Gastroesophageal sphincter (tissue), 4 donors: ENCODE measurements at regions not wholly inside any gene's neighbourhood (a gene's known extent, or its start where the extent isn't known, plus 50 kb on each side); places are given as distances from the start of the nearest gene placed in this dataset.

Experiments
- ATAC-seq: fragments of 150-250 bp; one replicate; pipeline ENCODE4 v1.9.1; 2016; ENCODE audit warnings: mild to moderate bottlenecking, moderate library complexity
- H3K27ac ChIP-seq, 4 donors: fragments of 200-600 bp; sonication (generic) in 3 of 4; 1 replicate in 3 of 4; 2 replicates in 1 of 4; pipeline ENCODE4 v1.5.1; 2016 to 2019
- H3K27me3 ChIP-seq: fragments of 200-600 bp; sonication (generic); one replicate; pipeline ENCODE4 v1.5.1; 2019
- H3K36me3 ChIP-seq, 2 donors: fragments of 200-600 bp; sonication (generic); one replicate each; pipeline ENCODE4 v1.5.1; 2019; ENCODE audit warnings: control low read depth in 1 of 2
- H3K4me1 ChIP-seq, 3 donors: fragments of 200-600 bp; sonication (generic); 1 replicate in 2 of 3; 2 replicates in 1 of 3; pipeline ENCODE4 v1.5.1; 2016 to 2019; ENCODE audit warnings: control low read depth in 2 of 3
- H3K4me3 ChIP-seq, 2 donors: fragments of 200-600 bp; sonication (generic); one replicate each; pipeline ENCODE4 v1.5.1; 2019; ENCODE audit warnings: mild to moderate bottlenecking in 1 of 2, moderate library complexity in 1 of 2
- H3K9me3 ChIP-seq, 3 donors: fragments of 200-600 bp; sonication (generic); one replicate each; pipeline ENCODE4 v1.5.1; 2017 to 2019; ENCODE audit warnings: control low read depth in 2 of 3
- EP300 ChIP-seq: sonication (generic); formaldehyde crosslinking; IDR thresholded peaks from one replicate; pipeline ENCODE4 v1.6.1; 2017; ENCODE audit warnings: antibody characterized with exemption, mild to moderate bottlenecking
- POLR2A ChIP-seq, 2 donors: fragments of 450-650 bp; IDR thresholded peaks; one replicate each; pipeline ENCODE4 v1.6.1; 2017; ENCODE audit warnings: antibody characterized with exemption in 2 of 2, mild to moderate bottlenecking in 2 of 2, moderate library complexity in 1 of 2
- POLR2AphosphoS5 ChIP-seq: sonication (generic); formaldehyde crosslinking; IDR thresholded peaks from one replicate; pipeline ENCODE4 v1.6.1; 2017; ENCODE audit warnings: antibody characterized with exemption
- WGBS, 2 donors: methylation state at CpG; one replicate each; pipeline ENCODE4 v1.1.5; 2018; ENCODE audit warnings: low coverage in 1 of 2; 5-methylcytosine and 5-hydroxymethylcytosine counted together
- TF ChIP-seq, protein P1 (sequence below), 4 experiments: fragments of 200-600 bp in 2 of 4; fragments of 450-650 bp in 2 of 4; sonication (generic) in 1 of 4; IDR thresholded peaks; one replicate each; pipeline ENCODE4 v1.5.1; 2017 to 2019; ENCODE audit warnings: antibody characterized with exemption in 4 of 4, mild to moderate bottlenecking in 2 of 4, moderate library complexity in 2 of 4

DNA sequence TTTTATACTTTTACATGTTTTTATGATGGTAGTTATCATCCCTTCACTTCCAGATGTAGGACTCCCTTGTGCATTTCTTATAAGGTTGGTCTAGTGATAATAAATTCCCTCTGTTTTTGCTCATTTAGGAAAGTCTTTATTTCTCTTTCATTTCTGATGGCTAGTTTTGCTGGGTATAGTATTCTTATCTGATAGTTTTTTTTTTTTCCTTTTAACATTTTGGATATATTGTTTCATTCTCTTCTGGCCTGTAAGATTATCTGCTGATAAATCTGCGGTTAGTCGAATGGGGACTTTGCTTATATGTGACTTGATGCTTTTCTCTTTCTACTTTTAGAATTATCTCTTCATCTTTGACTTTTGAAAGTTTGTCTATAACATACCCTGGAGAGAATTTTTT lies 153.1 kb upstream of the MPHOSPH6 start:
- H3K27me3 ChIP-seq, result no peaks in the 10 kb centered on the region

DNA sequence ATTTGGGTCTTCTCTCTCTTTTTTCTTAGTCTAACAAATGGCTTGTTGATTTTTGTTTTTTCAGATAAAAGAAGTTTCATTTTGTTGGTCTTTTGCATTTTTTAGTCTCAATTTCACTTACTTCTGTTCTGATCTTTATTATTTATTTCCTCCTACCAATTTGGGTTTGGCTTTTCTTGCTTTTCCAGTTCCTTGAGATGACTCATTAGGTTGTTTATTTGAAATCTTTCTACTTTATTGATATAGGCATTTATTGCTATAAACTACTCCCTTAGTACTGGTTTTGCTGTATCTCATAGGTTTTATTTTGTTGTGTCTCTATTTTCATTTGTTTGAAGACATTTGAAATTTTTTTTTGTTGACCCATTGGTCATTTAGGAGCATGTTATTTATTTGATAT lies 152.2 kb upstream of the MPHOSPH6 start:
- H3K27me3 ChIP-seq, result no peaks in the 10 kb centered on the region
- H3K4me1 ChIP-seq, result peaks cover 0 to 6% (median 0%) of the 10 kb centered on the region in 3 donors
- H3K9me3 ChIP-seq, result peaks cover 0 to 16% (median 1%) of the 10 kb centered on the region in 3 donors
- TF ChIP-seq POLR2AphosphoS5 (no peak), POLR2A (IDR thresholded peaks at IDR 0.05) (no peak), EP300 (no peak)
- TF ChIP-seq, protein P1, sequence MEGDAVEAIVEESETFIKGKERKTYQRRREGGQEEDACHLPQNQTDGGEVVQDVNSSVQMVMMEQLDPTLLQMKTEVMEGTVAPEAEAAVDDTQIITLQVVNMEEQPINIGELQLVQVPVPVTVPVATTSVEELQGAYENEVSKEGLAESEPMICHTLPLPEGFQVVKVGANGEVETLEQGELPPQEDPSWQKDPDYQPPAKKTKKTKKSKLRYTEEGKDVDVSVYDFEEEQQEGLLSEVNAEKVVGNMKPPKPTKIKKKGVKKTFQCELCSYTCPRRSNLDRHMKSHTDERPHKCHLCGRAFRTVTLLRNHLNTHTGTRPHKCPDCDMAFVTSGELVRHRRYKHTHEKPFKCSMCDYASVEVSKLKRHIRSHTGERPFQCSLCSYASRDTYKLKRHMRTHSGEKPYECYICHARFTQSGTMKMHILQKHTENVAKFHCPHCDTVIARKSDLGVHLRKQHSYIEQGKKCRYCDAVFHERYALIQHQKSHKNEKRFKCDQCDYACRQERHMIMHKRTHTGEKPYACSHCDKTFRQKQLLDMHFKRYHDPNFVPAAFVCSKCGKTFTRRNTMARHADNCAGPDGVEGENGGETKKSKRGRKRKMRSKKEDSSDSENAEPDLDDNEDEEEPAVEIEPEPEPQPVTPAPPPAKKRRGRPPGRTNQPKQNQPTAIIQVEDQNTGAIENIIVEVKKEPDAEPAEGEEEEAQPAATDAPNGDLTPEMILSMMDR (IDR thresholded peaks at IDR 0.05), result no peak
- H3K27ac ChIP-seq, result no peak overlapping the region
- no peaks in the 10 kb centered on the region for H3K36me3 ChIP-seq
- ATAC-seq, result no peak
- no peak overlapping the region for H3K4me3 ChIP-seq

More for the DNA sequence above, 153.1 kb upstream of the MPHOSPH6 start:
- no peak for ATAC-seq
- H3K4me1 ChIP-seq, result peaks cover 0 to under 1% (median 0%) of the 10 kb centered on the region in 3 donors
- TF ChIP-seq POLR2A (IDR thresholded peaks at IDR 0.05), result no peak
- TF ChIP-seq POLR2AphosphoS5, result no peak
- TF ChIP-seq, protein P1 (IDR thresholded peaks at IDR 0.05), result no peak
- TF ChIP-seq EP300, result no peak
- no peak overlapping the region for H3K27ac ChIP-seq
- peaks cover 0 to 16% (median 1%) of the 10 kb centered on the region in 3 donors for H3K9me3 ChIP-seq
- 100% methylated on average over 2 of the region's 2 CpGs for WGBS, 2 donors
- no peaks in the 10 kb centered on the region for H3K36me3 ChIP-seq
- H3K4me3 ChIP-seq, result no peak overlapping the region

DNA sequence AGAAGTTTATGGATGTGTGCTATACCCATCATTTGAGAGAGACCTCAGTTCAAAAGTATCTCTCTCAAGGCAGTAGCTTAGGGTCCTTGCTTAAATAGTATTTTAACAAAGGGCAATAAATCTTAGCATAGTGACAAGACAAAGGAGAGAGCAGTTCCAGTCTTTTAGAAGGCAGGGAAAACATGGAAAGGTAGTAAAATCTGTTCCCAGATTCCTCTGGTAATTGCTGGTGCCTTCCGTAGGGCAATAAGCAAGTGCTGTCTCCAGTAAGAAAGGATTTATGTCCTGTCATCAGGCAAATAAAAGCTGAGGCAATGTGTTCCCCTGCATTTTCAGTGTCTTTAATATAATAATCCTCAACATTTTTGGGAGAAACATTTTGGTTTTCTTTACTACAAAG lies 149.0 kb upstream of the MPHOSPH6 start:
- Histone ChIP-seq H3K27me3 (no peaks in the 10 kb centered on the region), H3K36me3 (no peaks in the 10 kb centered on the region), H3K27ac (no peak overlapping the region), H3K4me3 (no peak overlapping the region), H3K4me1 (peaks cover 0 to 6% (median 0%) of the 10 kb centered on the region in 3 donors), H3K9me3 (peaks cover 0 to 16% (median 0%) of the 10 kb centered on the region in 3 donors)
- TF ChIP-seq POLR2AphosphoS5, result no peak
- no peak for TF ChIP-seq POLR2A (IDR thresholded peaks at IDR 0.05)
- TF ChIP-seq, protein P1 (IDR thresholded peaks at IDR 0.05), result no peak
- TF ChIP-seq EP300, result no peak
- WGBS, 2 donors, result 78 to 90% methylated on average over 1 of the region's 1 CpG
- no peak for ATAC-seq

DNA sequence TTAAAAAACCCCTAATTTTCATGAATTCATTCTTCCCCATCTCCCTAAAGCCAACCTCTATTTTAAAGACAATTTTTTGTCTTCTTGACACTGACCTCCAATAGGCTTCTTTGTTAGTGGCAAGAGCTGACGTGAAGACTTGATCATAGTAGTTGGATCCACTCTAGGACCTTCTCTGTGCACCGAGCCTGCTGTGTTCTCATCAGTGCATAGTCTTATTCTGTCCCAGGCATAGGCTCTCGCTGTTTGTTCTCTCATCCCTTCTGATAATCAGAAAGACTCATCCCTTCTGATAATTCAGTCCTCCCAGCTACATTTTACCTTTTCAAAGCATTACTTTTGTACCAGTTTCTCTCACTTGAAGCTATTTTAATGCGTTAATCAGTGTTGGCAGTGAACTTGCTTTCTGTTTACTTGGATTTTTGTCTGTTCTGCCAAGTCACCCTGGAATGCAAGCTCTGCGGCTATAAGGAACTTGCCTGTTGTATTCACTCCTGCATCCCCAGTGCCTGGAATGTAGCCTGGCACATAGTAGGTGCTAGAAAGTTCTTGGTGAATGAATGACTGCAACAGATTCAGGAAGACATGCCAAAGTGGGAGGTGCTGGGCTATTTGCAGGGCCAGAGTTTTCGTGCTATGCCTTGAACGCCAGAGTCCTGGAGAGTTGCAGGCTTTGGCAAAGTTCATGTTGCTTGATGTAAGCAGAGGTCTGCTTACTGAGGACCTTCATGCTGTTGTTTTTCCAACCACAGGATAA lies 147.6 kb upstream of the MPHOSPH6 start:
- no peak for ATAC-seq
- H3K9me3 ChIP-seq, result peaks cover 0 to 4% (median 0%) of the 10 kb centered on the region in 3 donors
- H3K27ac ChIP-seq, result no peak overlapping the region
- no peaks in the 10 kb centered on the region for H3K36me3 ChIP-seq
- 41 to 56% methylated on average over 3 to 7 of the region's 7 CpGs for WGBS, 2 donors
- H3K4me3 ChIP-seq, result no peak overlapping the region
- TF ChIP-seq POLR2AphosphoS5, result no peak
- TF ChIP-seq POLR2A (IDR thresholded peaks at IDR 0.05), result no peak
- TF ChIP-seq, protein P1 (IDR thresholded peaks at IDR 0.05), result no peak
- TF ChIP-seq EP300, result no peak
- H3K27me3 ChIP-seq, result no peaks in the 10 kb centered on the region
- H3K4me1 ChIP-seq, result peaks cover 0 to 6% (median 0%) of the 10 kb centered on the region in 3 donors

DNA sequence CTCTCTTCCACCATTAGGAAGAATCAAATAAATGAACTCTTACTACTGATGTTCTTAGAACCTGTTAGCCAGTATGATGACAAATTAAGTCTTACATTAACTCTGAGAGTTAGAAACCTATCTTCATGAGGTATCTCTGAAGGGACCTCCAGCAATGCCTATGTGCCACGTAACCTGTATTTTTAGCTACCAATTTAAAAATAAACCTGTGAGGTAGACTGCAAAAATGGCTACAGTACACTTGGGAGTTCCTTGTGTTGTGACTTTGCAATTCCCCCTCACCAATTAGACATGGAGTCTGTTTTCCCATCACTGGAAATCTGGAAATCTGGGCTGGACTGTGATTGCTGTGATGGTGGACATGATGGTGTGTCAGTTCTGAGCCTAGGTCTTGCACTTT lies 143.7 kb upstream of the MPHOSPH6 start:
- no peak overlapping the region for H3K4me3 ChIP-seq
- ATAC-seq, result no peak
- WGBS, 2 donors, result 92 to 100% methylated on average over 1 of the region's 1 CpG
- no peak overlapping the region for H3K27ac ChIP-seq
- no peaks in the 10 kb centered on the region for H3K9me3 ChIP-seq
- H3K27me3 ChIP-seq, result peaks cover 4% of the 10 kb centered on the region
- peaks cover 0 to 6% (median 0%) of the 10 kb centered on the region in 3 donors for H3K4me1 ChIP-seq
- TF ChIP-seq EP300 (no peak), POLR2A (IDR thresholded peaks at IDR 0.05) (no peak), POLR2AphosphoS5 (no peak)
- TF ChIP-seq, protein P1 (IDR thresholded peaks at IDR 0.05), result no peak
- H3K36me3 ChIP-seq, result no peaks in the 10 kb centered on the region
